Osteoblast (primary cell): ENCODE measurements at regions not wholly inside any gene's neighbourhood (a gene's known extent, or its start where the extent isn't known, plus 50 kb on each side); places are given as distances from the start of the nearest gene placed in this dataset.

Experiments used
- DNase-seq: peaks from one replicate; pipeline ENCODE4 v3.0.0; 2011; ENCODE audit warnings: low spot score, mixed read lengths; ENCODE audit not compliant: insufficient read length; ENCODE audit errors: missing footprints
- H2AFZ ChIP-seq: 2 replicates; pipeline ENCODE4 v1.6.0; 2011; ENCODE audit warnings: mild to moderate bottlenecking, low read length
- H3K27ac ChIP-seq: 2 replicates; pipeline ENCODE4 v1.5.1; 2011; ENCODE audit warnings: mild to moderate bottlenecking, low read depth, low read length, moderate library complexity
- H3K27me3 ChIP-seq: 2 replicates; pipeline ENCODE4 v1.6.0; 2012; ENCODE audit warnings: mild to moderate bottlenecking, control low read depth, inconsistent platforms, low read length, moderate library complexity; ENCODE audit not compliant: insufficient read depth
- H3K36me3 ChIP-seq: 2 replicates; pipeline ENCODE4 v1.5.1; 2011; ENCODE audit warnings: mild to moderate bottlenecking, low read length, control low read depth, moderate library complexity; ENCODE audit not compliant: insufficient read depth
- H3K4me1 ChIP-seq: 2 replicates; pipeline ENCODE4 v1.5.1; 2011; ENCODE audit warnings: mild to moderate bottlenecking, low read length, control low read depth, moderate library complexity; ENCODE audit not compliant: insufficient read depth
- H3K4me2 ChIP-seq: 2 replicates; pipeline ENCODE4 v1.6.0; 2011; ENCODE audit warnings: mild to moderate bottlenecking, low read length; ENCODE audit not compliant: insufficient read depth
- H3K4me3 ChIP-seq: fragments of 200-600 bp; sonication (generic); 3 replicates; pipeline ENCODE4 v1.5.1; 2012; ENCODE audit warnings: mild to moderate bottlenecking, low read length, inconsistent platforms; ENCODE audit not compliant: insufficient read depth
- H3K79me2 ChIP-seq: 2 replicates; pipeline ENCODE4 v1.6.0; 2012; ENCODE audit warnings: mild to moderate bottlenecking, low read length, control low read depth, inconsistent platforms; ENCODE audit not compliant: insufficient read depth
- H3K9me3 ChIP-seq: 2 replicates; pipeline ENCODE4 v1.5.1; 2011; ENCODE audit warnings: low read depth, low read length, control low read depth
- H4K20me1 ChIP-seq: 2 replicates; pipeline ENCODE4 v1.6.0; 2012; ENCODE audit warnings: mild to moderate bottlenecking, low read length, control low read depth; ENCODE audit not compliant: insufficient read depth
- CTCF ChIP-seq: IDR thresholded peaks from 2 replicates; pipeline ENCODE4 v1.5.1; 2011; ENCODE audit warnings: mild to moderate bottlenecking, low read depth, low read length, moderate library complexity; ENCODE audit errors: extremely low read depth

DNA sequence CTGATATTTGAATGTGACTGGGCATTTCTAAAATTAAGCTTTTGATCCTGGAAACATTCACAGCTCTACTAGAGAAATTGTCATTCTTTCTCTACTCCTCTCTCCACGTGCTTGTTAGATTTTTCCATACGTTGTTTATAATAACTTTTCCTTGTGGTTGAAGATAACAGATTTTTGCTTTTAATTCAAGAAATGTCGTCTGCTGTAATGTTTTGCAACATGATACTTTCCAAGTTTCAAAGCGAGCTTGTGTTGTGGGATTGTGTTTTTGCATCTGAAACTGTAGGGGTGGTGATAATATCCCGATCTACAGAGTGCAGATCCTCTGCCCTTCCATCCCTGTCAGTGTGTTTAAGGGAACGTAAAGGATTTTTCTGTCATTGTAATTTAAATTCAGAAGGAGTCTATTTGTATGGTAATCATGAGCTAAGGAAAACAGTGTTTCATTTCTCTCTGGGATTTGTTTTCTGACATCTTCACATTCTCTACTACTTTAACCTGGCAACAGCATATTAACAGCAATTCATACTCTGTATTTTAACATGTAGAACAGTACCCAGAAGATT lies 321.4 kb downstream of the FAT3 start:
- no peak overlapping the region for H3K4me3 ChIP-seq
- no peaks in the 10 kb centered on the region for H4K20me1 ChIP-seq
- H3K4me1 ChIP-seq = no peaks in the 10 kb centered on the region
- H3K79me2 ChIP-seq = no peaks in the 10 kb centered on the region
- H2AFZ ChIP-seq = no peak overlapping the region
- no peak for TF ChIP-seq CTCF
- no peaks in the 10 kb centered on the region for H3K27me3 ChIP-seq
- no peaks in the 10 kb centered on the region for H3K9me3 ChIP-seq
- no peak overlapping the region for H3K27ac ChIP-seq
- no peak overlapping the region for H3K4me2 ChIP-seq
- H3K36me3 ChIP-seq = no peaks in the 10 kb centered on the region
- DNase-seq = no peak

DNA sequence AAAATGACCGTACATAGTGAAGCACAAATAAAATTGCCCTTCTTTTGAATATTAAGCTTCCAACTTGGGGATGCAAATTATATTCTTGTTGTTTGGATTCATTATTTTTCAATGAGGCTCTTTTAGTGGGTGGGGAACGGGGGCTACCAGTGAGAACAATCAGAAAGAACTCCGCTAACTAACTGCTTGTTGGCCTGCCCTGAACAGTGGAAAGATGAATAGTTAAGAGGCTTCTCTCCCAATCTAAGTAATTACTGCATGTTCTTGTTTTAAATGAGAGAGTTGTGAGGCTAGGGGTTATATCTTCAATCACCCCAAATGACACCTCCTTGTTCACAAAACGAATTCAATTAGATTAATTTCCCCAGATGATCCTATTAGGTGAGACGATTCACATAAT lies 322.0 kb downstream of the FAT3 start:
- no peak overlapping the region for H3K27ac ChIP-seq
- H3K9me3 ChIP-seq = no peaks in the 10 kb centered on the region
- H3K4me2 ChIP-seq = no peak overlapping the region
- H3K36me3 ChIP-seq = no peaks in the 10 kb centered on the region
- no peak for TF ChIP-seq CTCF
- H3K79me2 ChIP-seq = no peaks in the 10 kb centered on the region
- H4K20me1 ChIP-seq = no peaks in the 10 kb centered on the region
- H3K4me3 ChIP-seq = no peak overlapping the region
- no peaks in the 10 kb centered on the region for H3K27me3 ChIP-seq
- no peak overlapping the region for H2AFZ ChIP-seq
- H3K4me1 ChIP-seq = no peaks in the 10 kb centered on the region
- DNase-seq = no peak

DNA sequence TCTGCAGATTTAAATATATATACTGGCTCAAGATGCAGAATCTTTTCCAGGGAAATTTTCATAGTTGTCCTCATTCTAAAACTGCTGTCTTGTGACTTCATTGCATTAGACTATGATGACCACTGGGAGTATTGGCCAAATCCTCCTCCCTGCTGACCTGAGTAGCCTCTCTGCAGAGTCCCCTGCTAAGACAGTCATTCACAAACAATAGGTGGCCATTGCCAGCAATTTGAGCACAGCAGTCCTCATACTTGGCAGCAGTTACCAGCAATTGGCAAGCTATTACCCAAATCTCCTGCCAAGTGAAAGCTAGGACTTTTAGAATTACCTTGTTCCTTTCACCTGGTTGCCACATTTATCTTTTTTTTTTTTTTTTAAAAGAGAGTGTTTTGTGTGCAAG lies 325.8 kb downstream of the FAT3 start:
- H2AFZ ChIP-seq = no peak overlapping the region
- H4K20me1 ChIP-seq = no peaks in the 10 kb centered on the region
- TF ChIP-seq CTCF = no peak
- no peak overlapping the region for H3K4me3 ChIP-seq
- no peaks in the 10 kb centered on the region for H3K9me3 ChIP-seq
- DNase-seq = no peak
- no peaks in the 10 kb centered on the region for H3K4me1 ChIP-seq
- H3K27ac ChIP-seq = no peak overlapping the region
- no peaks in the 10 kb centered on the region for H3K27me3 ChIP-seq
- no peaks in the 10 kb centered on the region for H3K36me3 ChIP-seq
- no peaks in the 10 kb centered on the region for H3K79me2 ChIP-seq
- H3K4me2 ChIP-seq = no peak overlapping the region

- no peak for TF ChIP-seq CTCF
- Histone ChIP-seq H3K9me3 (no peaks in the 10 kb centered on the region), H3K4me2 (no peak overlapping the region), H4K20me1 (no peaks in the 10 kb centered on the region), H3K27me3 (no peaks in the 10 kb centered on the region), H3K4me3 (no peak overlapping the region), H3K36me3 (no peaks in the 10 kb centered on the region), H3K79me2 (no peaks in the 10 kb centered on the region), H2AFZ (no peak overlapping the region), H3K4me1 (no peaks in the 10 kb centered on the region), H3K27ac (no peak overlapping the region)
- no peak for DNase-seq
Measured at GRCh38 chr11:92550871-92551270, 326.3 kb downstream of the FAT3 start.
